Testis (tissue), 2 donors: ENCODE measurements at regions not wholly inside any gene's neighbourhood (a gene's known extent, or its start where the extent isn't known, plus 50 kb on each side); places are given as distances from the start of the nearest gene placed in this dataset.

Experiments used
- CTCF ChIP-seq, 3 experiments: fragments of 450-650 bp in 2 of 3; fragments of 200-600 bp in 1 of 3; sonication (generic) in 1 of 3; IDR thresholded peaks; one replicate each; pipeline ENCODE4 v1.5.1; 2016 to 2019; ENCODE audit warnings: antibody characterized with exemption in 3 of 3, mild to moderate bottlenecking in 2 of 3, moderate library complexity in 1 of 3
- POLR2A ChIP-seq: fragments of 450-650 bp; IDR thresholded peaks from one replicate; pipeline ENCODE4 v1.6.1; 2017; ENCODE audit warnings: antibody characterized with exemption, mild to moderate bottlenecking, moderate library complexity

GRCh38 chr5:63170486-63170885 is 591.9 kb downstream of the LRRC70 start:
- no peak for TF ChIP-seq CTCF (IDR thresholded peaks at IDR 0.05)
- TF ChIP-seq POLR2A, result no peak
